ENCODE measurements at regions not wholly inside any gene's neighbourhood (a gene's known extent, or its start where the extent isn't known, plus 50 kb on each side); places are given as distances from the start of the nearest gene placed in this dataset.

DNA sequence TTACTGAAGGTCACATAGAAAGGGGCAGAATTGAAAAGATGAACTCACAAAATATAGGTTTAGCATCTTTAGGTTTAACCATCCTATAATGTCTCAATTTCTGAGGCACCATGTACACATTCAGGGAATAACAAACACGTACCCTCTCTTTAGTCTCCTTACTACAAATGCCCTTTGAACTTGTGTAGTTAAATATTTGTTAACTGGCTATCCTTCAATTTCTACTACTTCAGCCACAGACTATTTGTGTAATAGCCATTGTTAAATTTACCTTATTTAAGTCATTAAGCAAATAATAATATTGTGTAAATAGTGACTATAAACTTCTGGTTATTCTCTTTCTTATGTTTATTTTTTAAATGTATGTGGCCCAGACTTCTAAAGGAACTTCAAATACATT lies 600.5 kb downstream of the KCNT2 start:
- TF ChIP-seq, protein P1, sequence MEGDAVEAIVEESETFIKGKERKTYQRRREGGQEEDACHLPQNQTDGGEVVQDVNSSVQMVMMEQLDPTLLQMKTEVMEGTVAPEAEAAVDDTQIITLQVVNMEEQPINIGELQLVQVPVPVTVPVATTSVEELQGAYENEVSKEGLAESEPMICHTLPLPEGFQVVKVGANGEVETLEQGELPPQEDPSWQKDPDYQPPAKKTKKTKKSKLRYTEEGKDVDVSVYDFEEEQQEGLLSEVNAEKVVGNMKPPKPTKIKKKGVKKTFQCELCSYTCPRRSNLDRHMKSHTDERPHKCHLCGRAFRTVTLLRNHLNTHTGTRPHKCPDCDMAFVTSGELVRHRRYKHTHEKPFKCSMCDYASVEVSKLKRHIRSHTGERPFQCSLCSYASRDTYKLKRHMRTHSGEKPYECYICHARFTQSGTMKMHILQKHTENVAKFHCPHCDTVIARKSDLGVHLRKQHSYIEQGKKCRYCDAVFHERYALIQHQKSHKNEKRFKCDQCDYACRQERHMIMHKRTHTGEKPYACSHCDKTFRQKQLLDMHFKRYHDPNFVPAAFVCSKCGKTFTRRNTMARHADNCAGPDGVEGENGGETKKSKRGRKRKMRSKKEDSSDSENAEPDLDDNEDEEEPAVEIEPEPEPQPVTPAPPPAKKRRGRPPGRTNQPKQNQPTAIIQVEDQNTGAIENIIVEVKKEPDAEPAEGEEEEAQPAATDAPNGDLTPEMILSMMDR (IDR thresholded peaks at IDR 0.05) = no peak
- TF ChIP-seq PHF8 (IDR thresholded peaks at IDR 0.05; ENCODE audit: borderline replicate concordance, low read depth) (no peak), HOXA7 (CRISPR knock-in tag; IDR thresholded peaks at IDR 0.05) (no peak), POLR2A (IDR thresholded peaks at IDR 0.05; ENCODE audit: low read length) (no peak), JUNB (IDR thresholded peaks at IDR 0.05) (no peak), SMC3 (IDR thresholded peaks at IDR 0.05) (no peak), MYC (IDR thresholded peaks at IDR 0.05; ENCODE audit: borderline replicate concordance, low read length) (no peak), KDM1A (IDR thresholded peaks at IDR 0.05; ENCODE audit: low read depth) (no peak), NR3C1 (IDR thresholded peaks at IDR 0.05) (no peak), CEBPB (IDR thresholded peaks at IDR 0.05) (no peak)

All from A549 (cell line).